Kasumi-1 (cell line): ENCODE measurements at regions not wholly inside any gene's neighbourhood (a gene's known extent, or its start where the extent isn't known, plus 50 kb on each side); places are given as distances from the start of the nearest gene placed in this dataset.

Experiments
- DNase-seq, 2 experiments: peaks; one replicate each; lab custom pipeline; 2025; lab: John Stamatoyannopoulos, UW

DNA sequence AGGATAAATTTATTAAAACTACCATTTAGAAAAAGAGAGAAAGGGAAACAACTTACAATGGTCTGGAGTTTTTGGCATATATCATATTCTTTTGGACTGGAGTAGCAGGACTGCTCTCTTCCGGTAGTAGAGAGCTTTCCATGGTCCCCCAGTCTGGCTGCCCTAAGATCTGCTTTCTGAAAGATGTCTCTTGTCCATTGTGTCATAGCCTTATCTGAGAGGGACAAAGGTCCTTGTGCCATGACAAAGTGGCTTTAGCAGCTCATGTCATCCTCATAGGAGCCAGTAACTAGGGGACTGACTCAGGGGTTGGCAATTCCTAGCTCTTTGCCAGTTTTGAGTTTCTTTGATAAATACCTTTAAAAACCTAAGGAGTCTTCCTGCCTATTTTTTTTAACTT lies 505.5 kb upstream of the ZEB2 start:
- DNase-seq: no peak

GRCh38 chr2:145023334-145023934 lies 503.5 kb upstream of the ZEB2 start:
- DNase-seq: no peak

DNA sequence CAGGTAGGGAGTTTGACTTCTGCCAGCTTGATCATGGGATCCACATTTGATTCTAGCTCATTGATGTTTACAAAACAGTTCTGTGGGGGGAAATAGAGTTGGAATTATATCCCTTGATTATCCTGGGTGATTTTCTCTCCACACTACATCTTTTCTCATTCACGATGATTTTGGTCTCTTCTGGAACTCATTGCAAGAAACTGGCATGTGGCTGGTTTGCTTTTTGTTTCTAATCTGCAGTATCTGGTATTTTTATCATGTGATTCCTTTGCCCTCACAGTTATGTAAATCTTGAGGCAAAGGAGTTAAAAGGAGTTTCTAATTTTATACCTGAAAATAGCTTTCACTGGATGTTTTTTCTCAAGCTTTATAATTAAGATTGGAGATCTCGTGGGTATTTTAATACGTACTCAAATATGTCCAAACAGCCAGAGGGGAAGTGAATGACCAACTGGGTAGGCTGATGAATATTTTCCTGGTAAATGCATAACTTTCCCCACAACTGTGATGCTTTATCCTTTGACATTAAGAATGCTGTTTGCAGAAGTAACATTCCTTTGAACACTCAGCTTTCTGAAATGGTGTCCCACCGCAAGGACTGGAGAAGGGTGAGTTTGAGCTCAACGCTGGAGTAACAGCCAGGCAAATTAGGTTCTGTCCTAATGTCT lies 502.9 kb upstream of the ZEB2 start:
- DNase-seq: no peak

- DNase-seq: no peak
Measured at GRCh38 chr2:145021962-145022665, 502.2 kb upstream of the ZEB2 start.

DNA sequence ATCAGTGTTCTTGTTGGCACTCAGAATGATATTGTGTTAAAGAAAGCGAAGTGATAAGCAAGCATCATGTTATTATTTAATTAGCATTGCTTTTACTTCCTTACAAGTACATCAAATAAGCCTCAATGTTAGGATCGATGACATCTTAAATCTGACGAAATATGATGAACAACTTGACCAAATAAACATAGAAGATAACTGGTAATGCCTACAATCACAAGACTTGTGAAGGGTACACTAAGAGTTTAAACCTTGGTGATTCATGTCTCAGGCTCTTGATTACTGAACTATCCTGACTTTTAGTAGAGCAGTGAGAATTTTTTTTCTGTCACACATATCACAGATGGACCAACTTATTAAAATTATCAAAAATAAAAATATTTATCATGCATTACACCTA lies 500.8 kb upstream of the ZEB2 start:
- DNase-seq: no peak

- DNase-seq: no peak
Measured at GRCh38 chr2:145020139-145020538, 500.2 kb upstream of the ZEB2 start.

GRCh38 chr2:145018502-145018901 lies 498.6 kb upstream of the ZEB2 start:
- no peak for DNase-seq

GRCh38 chr2:145017149-145017548 lies 497.2 kb upstream of the ZEB2 start:
- DNase-seq: no peak

GRCh38 chr2:145016711-145017110 lies 496.8 kb upstream of the ZEB2 start:
- DNase-seq: no peak

DNA sequence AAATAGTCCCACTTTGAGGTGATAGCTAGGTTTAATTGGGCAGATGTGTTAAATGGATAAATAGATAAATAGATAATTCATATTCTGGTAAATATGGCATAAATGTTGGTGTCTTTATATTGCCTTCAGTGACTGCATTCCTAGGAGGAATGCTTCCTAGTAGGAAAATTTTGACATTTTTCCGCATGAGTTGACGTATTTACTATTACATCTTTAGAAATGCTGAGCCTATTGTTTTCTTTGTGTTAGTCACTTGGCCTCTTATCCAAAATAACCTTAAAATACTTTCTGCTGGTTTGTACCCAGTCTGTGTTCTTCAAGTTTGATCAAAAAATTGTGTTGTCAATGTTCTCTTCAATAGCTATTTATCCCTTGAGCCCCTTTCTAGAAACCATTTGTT lies 495.6 kb upstream of the ZEB2 start:
- no peak for DNase-seq

GRCh38 chr2:145012806-145013205 lies 492.9 kb upstream of the ZEB2 start:
- no peak for DNase-seq

DNA sequence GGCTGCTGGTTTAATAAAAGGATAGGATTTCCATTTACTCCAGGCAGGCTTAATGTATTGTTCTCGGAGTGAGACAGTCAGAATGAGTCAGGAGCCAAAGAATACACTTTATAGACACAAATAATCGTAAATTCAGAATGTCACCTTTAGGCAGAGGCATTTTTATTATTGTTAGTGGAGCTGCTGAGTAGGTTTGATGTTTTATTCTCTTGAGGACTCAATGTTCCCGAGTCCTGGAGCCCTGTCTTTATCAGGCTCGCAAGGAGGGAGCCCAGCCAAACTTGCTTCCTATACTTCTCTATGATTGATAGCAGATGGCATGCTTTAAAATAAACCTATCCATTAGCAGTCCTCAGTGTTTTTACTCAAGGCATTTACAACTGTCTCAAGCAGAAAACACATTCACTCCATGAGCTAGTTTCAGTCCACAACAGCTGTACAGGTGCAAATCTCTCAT lies 492.3 kb upstream of the ZEB2 start:
- DNase-seq: no peak

GRCh38 chr2:145010635-145011034 lies 490.7 kb upstream of the ZEB2 start:
- DNase-seq: no peak

- DNase-seq: no peak
Measured at GRCh38 chr2:145007960-145008263, 488.0 kb upstream of the ZEB2 start.

DNA sequence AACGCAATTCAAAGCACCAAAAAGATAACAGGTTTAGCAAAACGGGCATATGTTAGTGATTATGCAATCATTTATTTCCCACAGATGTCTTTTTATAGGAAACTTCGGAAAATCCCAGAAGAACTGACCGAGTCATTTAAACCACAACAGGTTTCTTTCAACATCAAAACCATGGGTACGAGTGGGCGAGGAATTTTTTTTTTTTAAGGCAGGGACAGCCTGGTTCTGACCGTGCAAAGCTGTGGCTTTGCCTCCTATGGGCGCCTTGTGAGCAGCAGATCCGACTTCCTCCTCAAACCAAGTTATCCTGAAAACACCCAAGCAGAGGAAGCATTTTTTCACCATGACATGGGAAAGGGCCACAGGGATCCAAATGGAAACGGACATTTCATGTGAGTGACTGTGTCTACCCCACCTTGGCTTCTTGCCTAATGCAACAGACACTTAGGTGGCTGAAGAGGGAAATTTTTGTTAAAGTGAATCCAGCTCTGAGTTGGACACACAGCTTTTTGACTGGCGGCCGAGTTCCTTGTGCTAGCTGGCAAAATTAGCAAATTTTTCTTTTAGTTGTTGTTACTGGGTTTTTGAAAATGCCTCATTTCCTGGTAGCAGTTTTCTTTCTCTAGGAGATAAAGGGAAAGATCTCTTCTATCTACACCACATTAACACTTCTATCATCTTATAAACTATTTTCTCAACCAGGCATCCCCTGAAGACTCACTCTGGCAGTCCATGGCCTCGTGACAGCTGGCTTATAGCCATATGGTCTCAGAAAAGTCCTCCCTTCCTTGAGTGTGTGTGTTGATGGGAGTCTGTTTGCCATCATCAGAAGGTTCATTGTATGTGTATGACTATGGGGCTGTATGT lies 487.4 kb upstream of the ZEB2 start:
- no peak for DNase-seq

- DNase-seq: no peak
Measured at GRCh38 chr2:145002624-145003023, 482.7 kb upstream of the ZEB2 start.

- DNase-seq: no peak
Measured at GRCh38 chr2:145000376-145000775, 480.5 kb upstream of the ZEB2 start.

GRCh38 chr2:144999936-145000335 lies 480.0 kb upstream of the ZEB2 start:
- DNase-seq: no peak

GRCh38 chr2:144999071-144999875 lies 479.4 kb upstream of the ZEB2 start:
- no peak for DNase-seq

- DNase-seq: no peak
Measured at GRCh38 chr2:144998435-144998834, 478.5 kb upstream of the ZEB2 start.

DNA sequence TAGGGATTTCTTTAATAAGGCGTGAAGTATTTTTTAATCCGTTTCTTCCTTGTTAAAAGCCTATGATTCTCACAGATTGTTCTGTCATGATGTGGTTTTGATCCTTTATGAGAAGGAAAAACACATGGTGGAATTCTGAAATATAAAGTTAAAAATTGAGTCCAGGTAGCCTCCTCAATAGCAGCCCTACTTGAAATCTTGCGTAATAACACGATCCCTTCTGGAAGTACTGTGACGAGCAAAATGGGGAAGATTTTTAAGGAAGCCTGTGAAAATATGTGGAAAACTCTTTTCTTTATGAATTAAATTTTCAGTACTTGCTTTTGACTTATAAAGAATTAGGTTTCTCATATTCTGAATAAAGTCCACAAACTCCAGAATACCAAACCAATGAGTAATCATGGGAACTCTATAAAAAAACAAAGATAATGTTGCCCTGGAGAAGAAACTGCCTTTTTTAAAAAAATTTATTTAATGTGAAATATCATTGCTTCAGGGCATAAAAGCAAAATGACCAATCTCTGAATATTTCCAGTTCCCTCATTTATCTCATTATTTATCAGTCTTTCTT lies 476.4 kb upstream of the ZEB2 start:
- no peak for DNase-seq
